Panc1 (cell line): ENCODE measurements at regions not wholly inside any gene's neighbourhood (a gene's known extent, or its start where the extent isn't known, plus 50 kb on each side); places are given as distances from the start of the nearest gene placed in this dataset.

Experiments
- ATAC-seq: fragments of 200-7000 bp; cut with Tn5 transposase; 2 replicates; pipeline ENCODE4 v1.9.1; 2020; ENCODE audit warnings: mild to moderate bottlenecking, moderate library complexity
- BruUV-seq: library from RNA; stranded (reverse); fragments of 400-500 nt; replicated peaks from 2 replicates; lab custom pipeline; 2021; lab: Mats Ljungman, UMichigan
- CTCF ChIA-PET: fragments of 300-600 bp; sonication (Branson Sonifier 250); formaldehyde crosslinking; loops from one replicate; lab custom pipeline; 2022; ENCODE audit warnings: antibody characterized with exemption; lab: Charles Lee
- POLR2A ChIA-PET: fragments of 300-600 bp; sonication (Branson Sonifier 250); formaldehyde crosslinking; loops from one replicate; lab custom pipeline; 2022; ENCODE audit warnings: antibody characterized with exemption; lab: Charles Lee
- DNase-seq: peaks from one replicate; pipeline ENCODE4 v3.0.0-alpha.2; 2010; ENCODE audit warnings: low read depth, low spot score
- H3K27ac ChIP-seq: 2 replicates; pipeline ENCODE4 v1.5.1; 2011; ENCODE audit warnings: mild to moderate bottlenecking, low read length, inconsistent platforms
- H3K27me3 ChIP-seq: fragments of 200-500 bp; sonication (Bioruptor generic); 2 replicates; pipeline ENCODE4 v1.6.0; 2014; ENCODE audit warnings: low read length, inconsistent platforms; ENCODE audit not compliant: control insufficient read depth, insufficient read depth
- H3K36me3 ChIP-seq: fragments of 200-500 bp; sonication (Bioruptor generic); 2 replicates; pipeline ENCODE4 v1.5.1; 2014; ENCODE audit warnings: inconsistent platforms, mild to moderate bottlenecking, low read length, moderate library complexity; ENCODE audit not compliant: control insufficient read depth, insufficient read depth
- H3K4me1 ChIP-seq: 2 replicates; pipeline ENCODE4 v1.5.1; 2011; ENCODE audit warnings: inconsistent platforms, mild to moderate bottlenecking, low read length, moderate library complexity; ENCODE audit not compliant: control insufficient read depth, insufficient read depth
- H3K4me3 ChIP-seq, 2 experiments: 2 replicates each; pipeline ENCODE4 v1.5.1; 2011 to 2012; ENCODE audit warnings: low read depth in 2 of 2, low read length in 2 of 2, mild to moderate bottlenecking in 2 of 2, inconsistent platforms in 1 of 2, moderate library complexity in 1 of 2
- H3K9me3 ChIP-seq: fragments of 200-500 bp; sonication (Bioruptor generic); 2 replicates; pipeline ENCODE4 v1.5.1; 2014; ENCODE audit warnings: low read depth, mild to moderate bottlenecking, inconsistent platforms, low read length, moderate library complexity; ENCODE audit not compliant: control insufficient read depth, insufficient read depth
- CTCF ChIP-seq: fragments of 450-650 bp; IDR thresholded peaks from 2 replicates; pipeline ENCODE4 v1.5.1; 2017; ENCODE audit warnings: mild to moderate bottlenecking
- POLR2AphosphoS5 ChIP-seq: IDR thresholded peaks from 2 replicates; pipeline ENCODE4 v1.6.1; 2012; ENCODE audit warnings: mild to moderate bottlenecking, low read depth, low read length, moderate library complexity
- REST ChIP-seq, 2 experiments: IDR thresholded peaks; 2 replicates each; pipeline ENCODE4 v1.6.1; 2011 to 2012; ENCODE audit warnings: low read depth in 2 of 2, control low read depth in 1 of 2, low read length in 1 of 2, mild to moderate bottlenecking in 1 of 2, moderate library complexity in 1 of 2; ENCODE audit not compliant: insufficient read depth in 1 of 2
- SIN3A ChIP-seq: IDR thresholded peaks from 2 replicates; pipeline ENCODE4 v1.6.1; 2012; ENCODE audit warnings: low read depth, mild to moderate bottlenecking, low read length, moderate library complexity, borderline replicate concordance; ENCODE audit not compliant: insufficient read depth
- TCF7L2 ChIP-seq: IDR thresholded peaks from 2 replicates; pipeline ENCODE4 v1.6.1; 2011; ENCODE audit warnings: mild to moderate bottlenecking, low read depth, low read length, inconsistent platforms
- in situ Hi-C: cut with HindIII; loops from 2 replicates; pipeline ENCODE4 v1.10.0; 2016; ENCODE audit warnings: low sequenced_read_pairs, low pct_unique_long_range_greater_than_20kb
- intact Hi-C: fragments of 100-400 bp; cut with micrococcal nuclease; formaldehyde crosslinking; loops from one replicate; pipeline ENCODE4 v1.10.0; 2022; ENCODE audit not compliant: unreplicated experiment

- Histone ChIP-seq H3K4me3 (no peak overlapping the region), H3K36me3 (no peaks in the 10 kb centered on the region), H3K4me1 (no peaks in the 10 kb centered on the region), H3K27ac (no peak overlapping the region), H3K9me3 (no peaks in the 10 kb centered on the region), H3K27me3 (no peaks in the 10 kb centered on the region)
- BruUV-seq = no TSS peak
- CTCF ChIA-PET = no interaction called here
- intact Hi-C loops = no loop called here
- no peak for ATAC-seq
- in situ Hi-C loops = no loop called here
- TF ChIP-seq REST (IDR thresholded peaks at IDR 0.05; ENCODE audit: insufficient read depth in 1 of 2, low read depth in 2 of 2, low read length in 1 of 2) (no peak), CTCF (no peak), SIN3A (no peak), POLR2AphosphoS5 (no peak), TCF7L2 (no peak)
- DNase-seq = no peak
- POLR2A ChIA-PET = no interaction called here
Observed at GRCh38 chr5:12876541-12877298, 972.5 kb upstream of the CTNND2 start.

- DNase-seq (no peak), ATAC-seq (no peak)
- POLR2A ChIA-PET = no interaction called here
- no TSS peak for BruUV-seq
- CTCF ChIA-PET = no interaction called here
- no peak overlapping the region for H3K4me3 ChIP-seq
- H3K9me3 ChIP-seq = no peaks in the 10 kb centered on the region
- intact Hi-C loops (no loop called here), in situ Hi-C loops (no loop called here)
- TF ChIP-seq POLR2AphosphoS5 (no peak), CTCF (no peak), TCF7L2 (no peak), SIN3A (no peak), REST (IDR thresholded peaks at IDR 0.05; ENCODE audit: insufficient read depth in 1 of 2, low read depth in 2 of 2, low read length in 1 of 2) (no peak)
- H3K27me3 ChIP-seq = no peaks in the 10 kb centered on the region
- H3K27ac ChIP-seq = no peak overlapping the region
- no peaks in the 10 kb centered on the region for H3K4me1 ChIP-seq
- no peaks in the 10 kb centered on the region for H3K36me3 ChIP-seq
Observed at GRCh38 chr5:12870872-12871539, 966.8 kb upstream of the CTNND2 start.
